ENCODE measurements at regions not wholly inside any gene's neighbourhood (a gene's known extent, or its start where the extent isn't known, plus 50 kb on each side); places are given as distances from the start of the nearest gene placed in this dataset.

- TF ChIP-seq FOXO4 (CRISPR knock-in tag; conservative IDR thresholded peaks at IDR 0.05): no peak
- no peak for TF ChIP-seq SCMH1 (CRISPR knock-in tag; IDR thresholded peaks at IDR 0.05; ENCODE audit: borderline replicate concordance)
- no peak for TF ChIP-seq CERS6 (CRISPR knock-in tag; IDR thresholded peaks at IDR 0.05)
- no peak for TF ChIP-seq ZNF382 (CRISPR knock-in tag; IDR thresholded peaks at IDR 0.05; ENCODE audit: borderline replicate concordance)
- no peak for TF ChIP-seq RXRB (CRISPR knock-in tag; IDR thresholded peaks at IDR 0.05; ENCODE audit: borderline replicate concordance)
- TF ChIP-seq PCBP2 (optimal IDR thresholded peaks at IDR 0.05; ENCODE audit: low read depth, low read length, poor library complexity, severe bottlenecking): no peak
- TF ChIP-seq ZNF253 (CRISPR knock-in tag; IDR thresholded peaks at IDR 0.05; ENCODE audit: borderline replicate concordance): no peak
- no peak for TF ChIP-seq TSC22D2 (CRISPR knock-in tag; IDR thresholded peaks at IDR 0.05; ENCODE audit: borderline replicate concordance)
- no peak for TF ChIP-seq ZNF784 (CRISPR knock-in tag; IDR thresholded peaks at IDR 0.05; ENCODE audit: borderline replicate concordance)
- no peak for TF ChIP-seq ZFP91 (CRISPR knock-in tag; IDR thresholded peaks at IDR 0.05; ENCODE audit: borderline replicate concordance)
- TF ChIP-seq BRF2 (CRISPR knock-in tag; IDR thresholded peaks at IDR 0.05): no peak
- no peak for TF ChIP-seq JARID2 (CRISPR knock-in tag; IDR thresholded peaks at IDR 0.05; ENCODE audit: insufficient replicate concordance)
Measured at GRCh38 chr3:87811953-87812352, 246.9 kb downstream of the CGGBP1 start (continued).

Data from HepG2 (cell line).